GM21529 (cell line): ENCODE measurements at regions not wholly inside any gene's neighbourhood (a gene's known extent, or its start where the extent isn't known, plus 50 kb on each side); places are given as distances from the start of the nearest gene placed in this dataset.
"Not testable (repeated sequence)": the region's sequence is repeated elsewhere in the genome, so short reads cannot be mapped to it uniquely, and the experiment has no call there.

ENCODE experiments used
- ATAC-seq: cut with Tn5 transposase; IDR thresholded peaks from one replicate; pipeline ENCODE4 v1.9.1; 2021; ENCODE audit not compliant: unreplicated experiment

GRCh38 chr1:234770924-234771540 is 161.1 kb upstream of the IRF2BP2 start:
- ATAC-seq, result no peak

DNA sequence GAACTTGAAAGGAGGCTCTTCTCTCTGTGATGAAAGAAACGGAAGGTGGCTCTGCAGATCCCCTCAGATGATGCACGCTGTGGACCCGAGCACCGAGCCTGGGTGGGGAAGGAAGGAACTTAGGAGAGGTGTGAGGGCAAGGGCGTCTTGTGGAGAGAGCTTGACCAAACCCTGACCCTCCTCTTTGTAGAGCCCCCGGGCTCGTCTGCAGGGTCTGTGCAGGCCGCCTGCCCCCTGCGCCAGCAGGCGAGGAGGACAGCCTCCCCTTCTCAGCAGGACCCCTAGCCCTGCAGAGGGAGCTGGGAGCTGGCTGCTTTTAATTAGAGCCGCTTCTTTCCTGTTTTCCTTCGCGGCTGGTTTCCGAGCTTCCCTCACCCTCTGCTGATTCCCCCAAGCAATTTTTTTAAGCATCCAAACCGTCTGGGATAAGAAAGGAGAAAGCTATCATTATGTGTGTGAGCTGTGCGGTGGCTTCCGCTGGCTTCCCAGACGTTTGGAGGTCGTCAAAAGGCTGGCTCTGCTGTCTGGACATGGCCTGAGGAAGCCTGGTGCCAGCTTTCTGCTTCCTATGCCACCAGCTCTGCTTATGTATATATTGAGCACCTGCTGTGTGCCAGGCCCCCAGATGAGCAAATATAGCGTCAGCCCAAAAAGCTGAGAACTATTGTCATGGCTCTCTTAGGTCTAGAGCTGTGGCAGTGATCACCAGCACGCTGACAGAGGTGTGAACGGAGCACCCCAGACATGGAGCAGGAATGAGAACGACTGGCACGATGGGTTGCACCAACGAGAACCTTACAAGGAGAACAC is 160.2 kb upstream of the IRF2BP2 start:
- no peak for ATAC-seq

GRCh38 chr1:234769284-234769985 is 159.5 kb upstream of the IRF2BP2 start:
- ATAC-seq, result no peak

GRCh38 chr1:234768569-234769283 is 158.7 kb upstream of the IRF2BP2 start:
- no peak for ATAC-seq

DNA sequence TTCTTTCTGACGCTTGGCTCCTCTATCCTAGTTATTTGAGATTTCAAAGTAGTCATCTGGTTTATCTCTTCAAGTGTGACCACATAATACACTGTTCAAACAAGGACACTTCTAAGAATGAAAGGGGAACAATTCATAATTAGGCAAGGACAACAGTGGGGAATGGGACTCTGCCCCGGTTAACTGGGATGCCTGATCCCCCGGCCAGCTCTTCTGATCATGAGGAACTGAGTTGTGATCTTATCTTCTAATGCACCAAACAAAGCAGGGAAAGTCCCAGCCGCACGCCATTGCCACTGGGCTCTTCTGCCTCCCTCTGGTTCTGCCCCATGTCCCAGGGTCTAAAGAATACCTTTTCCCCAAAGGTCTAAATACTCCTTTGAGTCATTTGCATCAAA is 158.2 kb upstream of the IRF2BP2 start:
- no peak for ATAC-seq

DNA sequence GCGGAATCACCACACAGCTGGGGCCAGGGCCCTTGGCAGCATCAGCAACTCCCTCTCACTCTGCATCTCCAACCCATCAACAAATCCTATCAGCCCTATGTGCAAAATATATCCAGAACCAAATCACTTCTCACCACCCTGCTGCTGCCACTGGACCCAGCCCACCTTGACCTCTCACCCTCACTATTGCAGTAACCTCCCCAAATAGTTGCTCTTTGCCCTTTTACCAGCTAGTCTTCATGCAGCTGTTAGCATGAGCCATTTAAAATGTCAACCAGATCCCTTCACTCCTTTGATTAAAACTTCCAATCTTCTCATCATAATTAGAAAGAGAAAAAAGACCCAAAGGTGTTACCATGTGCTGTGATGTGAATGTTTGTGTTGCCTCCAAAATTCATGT is 155.7 kb upstream of the IRF2BP2 start:
- no peak for ATAC-seq

DNA sequence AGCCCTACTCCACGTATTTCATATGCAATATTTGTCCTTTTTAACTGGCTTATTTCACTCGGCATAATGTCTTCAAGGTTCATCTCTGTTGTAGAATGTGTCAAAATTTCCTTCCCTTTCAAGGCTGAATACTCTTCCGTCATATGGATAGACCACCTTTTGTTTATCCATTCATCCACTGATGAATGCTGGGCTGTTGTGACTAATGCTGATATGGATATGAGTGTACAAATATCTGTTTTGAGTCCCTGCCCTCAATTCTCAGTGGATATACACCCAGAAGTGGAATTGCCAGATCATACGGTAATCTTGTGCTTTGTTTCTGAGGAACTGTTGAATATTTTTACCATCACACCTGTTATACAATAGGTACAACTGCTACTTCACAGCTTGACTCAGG is 155.2 kb upstream of the IRF2BP2 start:
- no peak for ATAC-seq

- no peak for ATAC-seq
Measured at GRCh38 chr1:234763910-234764309, 153.9 kb upstream of the IRF2BP2 start.

- ATAC-seq, result no peak
Measured at GRCh38 chr1:234763367-234763766, 153.4 kb upstream of the IRF2BP2 start.

DNA sequence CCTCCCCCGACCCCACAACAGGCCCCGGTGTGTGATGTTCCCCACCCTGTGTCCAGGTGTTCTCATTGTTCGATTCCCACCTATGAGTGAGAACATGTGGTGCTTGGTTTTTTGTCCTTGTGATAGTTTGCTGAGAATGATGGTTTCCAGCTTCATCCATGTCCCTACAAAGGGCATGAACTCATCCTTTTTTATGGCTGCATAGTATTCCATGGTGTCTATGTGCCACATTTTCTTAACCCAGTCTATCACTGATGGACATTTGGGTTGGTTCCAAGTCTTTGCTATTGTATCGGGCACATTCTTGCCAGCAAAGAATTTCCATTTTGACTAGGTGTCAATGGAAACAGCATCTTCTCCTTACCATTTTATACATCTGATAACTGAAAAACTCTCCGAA is 152.1 kb upstream of the IRF2BP2 start:
- not testable (repeated sequence) for ATAC-seq

- no peak for ATAC-seq
Measured at GRCh38 chr1:234760303-234760723, 150.3 kb upstream of the IRF2BP2 start.

DNA sequence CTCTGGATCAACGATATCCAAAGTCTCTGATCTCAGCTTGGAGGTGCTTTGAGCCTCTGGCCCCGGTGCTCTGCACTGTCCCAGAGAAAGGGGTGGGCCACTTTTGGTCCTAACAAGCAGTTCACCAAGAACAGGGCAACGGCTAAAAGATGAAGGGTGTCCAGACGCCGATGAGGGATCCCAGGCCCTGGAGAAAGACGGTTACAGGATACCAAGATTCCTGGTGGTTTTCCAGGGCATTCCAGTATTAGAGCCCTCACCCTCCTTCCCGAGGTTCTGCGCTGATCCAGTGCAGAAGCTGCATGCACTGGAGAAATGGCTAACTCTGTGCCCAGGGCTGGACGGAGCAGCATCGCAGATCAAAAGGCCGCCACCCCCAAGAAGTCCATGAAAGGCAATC is 149.9 kb upstream of the IRF2BP2 start:
- ATAC-seq, result no peak

- ATAC-seq, result no peak
Measured at GRCh38 chr1:234758851-234759250, 148.9 kb upstream of the IRF2BP2 start.

- ATAC-seq, result no peak
Measured at GRCh38 chr1:234756857-234757256, 146.9 kb upstream of the IRF2BP2 start.

- no peak for ATAC-seq
Measured at GRCh38 chr1:234756066-234756774, 146.2 kb upstream of the IRF2BP2 start.

DNA sequence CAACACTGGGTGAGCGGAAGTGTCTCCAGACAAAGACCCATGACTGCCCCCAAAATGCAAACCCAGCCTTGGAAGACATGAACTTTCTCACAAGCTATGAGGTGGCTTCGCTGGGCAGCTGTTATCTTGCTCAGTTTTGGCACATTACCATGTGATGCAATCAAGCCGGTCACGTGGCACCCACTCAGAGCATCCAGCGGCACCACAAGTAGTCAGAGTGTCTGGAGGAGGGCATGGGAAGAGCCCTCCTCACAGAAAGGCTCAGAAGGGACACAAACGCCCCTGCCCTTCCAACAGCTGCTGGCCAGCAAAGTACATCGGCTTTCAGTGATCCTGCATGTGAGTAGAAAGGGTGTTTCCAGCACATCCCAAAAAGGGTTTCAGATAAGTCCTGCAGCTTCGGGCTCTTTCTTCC is 145.5 kb upstream of the IRF2BP2 start:
- ATAC-seq, result no peak

DNA sequence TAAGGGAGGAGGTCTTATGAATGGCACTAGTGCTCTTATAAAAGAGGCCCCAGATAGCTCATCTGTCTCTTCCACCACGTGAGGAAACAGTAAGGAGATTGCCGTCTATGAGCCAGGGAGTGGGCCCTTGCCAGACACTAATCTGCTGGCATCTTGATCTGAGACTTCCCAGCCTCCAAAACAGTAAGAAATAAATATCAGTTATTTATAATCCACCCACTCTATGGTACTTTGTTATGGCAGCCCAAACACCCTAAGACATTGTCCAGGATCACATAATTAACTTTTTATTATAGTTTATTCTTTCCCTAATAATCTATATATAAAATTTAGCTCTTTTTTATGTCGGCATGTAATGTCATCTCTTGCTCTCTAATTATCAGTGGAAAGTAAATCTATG is 144.0 kb upstream of the IRF2BP2 start:
- no peak for ATAC-seq

DNA sequence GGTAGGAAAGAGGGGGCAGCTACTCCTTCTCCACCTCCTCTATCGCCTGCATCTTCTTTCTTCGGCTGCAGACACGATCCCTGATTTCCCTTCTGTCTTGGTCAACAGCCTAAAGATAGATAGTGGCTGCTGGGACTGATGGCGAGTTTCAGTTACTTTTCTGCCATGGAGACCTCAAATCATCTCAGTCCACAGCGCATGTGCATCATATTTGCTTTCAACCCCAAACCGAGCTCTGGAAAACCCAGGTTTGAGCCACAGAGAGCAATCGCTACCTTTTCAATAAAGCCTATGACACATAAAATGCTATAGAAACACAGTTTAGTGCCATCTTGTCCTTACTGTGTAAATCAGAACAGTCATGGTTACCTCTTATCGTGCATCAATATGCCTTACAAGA is 142.9 kb upstream of the IRF2BP2 start:
- ATAC-seq, result no peak

GRCh38 chr1:234751678-234752077 is 141.7 kb upstream of the IRF2BP2 start:
- ATAC-seq, result no peak

DNA sequence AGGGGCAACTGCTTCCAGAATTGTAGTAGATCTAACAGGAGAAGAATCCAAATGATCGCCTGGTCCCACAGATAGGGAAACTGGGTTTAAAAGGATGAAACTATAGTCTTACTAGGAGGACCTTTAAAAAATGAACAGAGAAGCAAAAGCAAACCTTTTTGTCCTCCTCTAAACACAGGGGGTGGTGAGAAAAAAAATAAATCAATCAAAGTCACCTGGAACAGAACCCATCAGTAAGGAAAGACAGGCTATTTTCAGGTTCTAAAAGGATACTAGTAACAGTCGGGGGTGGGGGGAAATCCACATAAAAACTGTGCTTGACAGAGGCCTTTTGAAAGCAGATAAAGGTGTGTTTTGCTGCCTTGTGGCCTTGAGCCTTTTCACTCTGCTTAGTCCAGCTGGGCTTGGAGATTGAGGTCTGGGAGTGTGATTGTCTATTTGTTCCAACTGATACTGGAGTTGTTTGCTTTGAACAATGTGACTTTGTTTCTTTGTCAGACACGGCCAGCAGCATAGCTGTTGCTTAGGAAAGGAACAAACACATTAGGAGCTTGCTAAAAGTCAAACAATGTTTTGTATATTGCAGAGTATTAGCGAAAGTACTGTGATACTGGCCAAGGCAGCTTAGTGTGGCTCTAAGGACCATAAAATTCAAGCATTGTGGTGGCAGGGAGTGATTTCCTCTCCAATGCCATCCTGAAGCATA is 141.1 kb upstream of the IRF2BP2 start:
- ATAC-seq, result no peak
